ENCODE measurements at regions not wholly inside any gene's neighbourhood (a gene's known extent, or its start where the extent isn't known, plus 50 kb on each side); places are given as distances from the start of the nearest gene placed in this dataset.

DNA sequence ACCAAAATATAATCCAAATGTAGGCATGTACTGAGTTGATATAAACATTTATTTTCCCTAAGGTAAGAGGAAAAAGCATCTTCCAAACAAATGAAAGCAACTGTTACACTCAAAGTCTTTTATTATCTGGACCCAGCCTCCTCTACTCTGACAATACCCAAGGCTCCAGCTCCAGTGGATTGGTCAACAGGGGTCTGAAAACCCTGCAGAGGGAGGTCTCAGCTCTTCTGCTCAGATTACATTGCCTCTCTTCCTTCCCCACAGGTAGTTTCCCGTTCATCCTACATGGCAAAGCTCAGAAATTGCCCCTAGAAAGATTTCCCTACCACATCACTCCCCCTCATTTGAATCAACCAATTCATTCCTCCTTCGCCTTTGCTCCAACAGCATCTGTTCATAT is 457.0 kb downstream of the METTL4 start:
- FAIRE-seq (no peak), DNase-seq (ENCODE audit: insufficient read length, low spot score) (no peak)
- TF ChIP-seq, protein P1, sequence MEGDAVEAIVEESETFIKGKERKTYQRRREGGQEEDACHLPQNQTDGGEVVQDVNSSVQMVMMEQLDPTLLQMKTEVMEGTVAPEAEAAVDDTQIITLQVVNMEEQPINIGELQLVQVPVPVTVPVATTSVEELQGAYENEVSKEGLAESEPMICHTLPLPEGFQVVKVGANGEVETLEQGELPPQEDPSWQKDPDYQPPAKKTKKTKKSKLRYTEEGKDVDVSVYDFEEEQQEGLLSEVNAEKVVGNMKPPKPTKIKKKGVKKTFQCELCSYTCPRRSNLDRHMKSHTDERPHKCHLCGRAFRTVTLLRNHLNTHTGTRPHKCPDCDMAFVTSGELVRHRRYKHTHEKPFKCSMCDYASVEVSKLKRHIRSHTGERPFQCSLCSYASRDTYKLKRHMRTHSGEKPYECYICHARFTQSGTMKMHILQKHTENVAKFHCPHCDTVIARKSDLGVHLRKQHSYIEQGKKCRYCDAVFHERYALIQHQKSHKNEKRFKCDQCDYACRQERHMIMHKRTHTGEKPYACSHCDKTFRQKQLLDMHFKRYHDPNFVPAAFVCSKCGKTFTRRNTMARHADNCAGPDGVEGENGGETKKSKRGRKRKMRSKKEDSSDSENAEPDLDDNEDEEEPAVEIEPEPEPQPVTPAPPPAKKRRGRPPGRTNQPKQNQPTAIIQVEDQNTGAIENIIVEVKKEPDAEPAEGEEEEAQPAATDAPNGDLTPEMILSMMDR (IDR thresholded peaks at IDR 0.05; ENCODE audit: insufficient read depth, missing control alignments), result no peak

DNA sequence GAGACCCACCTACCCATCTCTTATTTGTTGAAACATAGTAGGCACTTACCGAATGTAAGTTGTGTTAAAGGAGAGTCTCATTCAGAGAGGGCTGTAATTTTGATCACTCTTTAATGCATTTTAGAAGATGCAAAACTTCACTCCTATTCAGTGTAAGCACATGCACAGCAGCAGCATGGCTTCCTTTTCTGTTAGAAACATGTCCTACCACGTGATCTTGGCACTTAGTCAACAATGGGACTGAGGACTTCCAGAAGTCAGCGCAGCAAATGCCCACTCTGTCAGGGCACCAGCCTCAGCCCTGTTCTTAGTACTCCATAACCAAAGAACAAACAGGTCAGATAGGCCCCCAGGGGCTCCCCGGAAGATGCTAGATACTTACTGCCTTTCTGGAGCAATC is 456.5 kb downstream of the METTL4 start:
- FAIRE-seq, result no peak
- DNase-seq (ENCODE audit: insufficient read length, low spot score), result no peak
- TF ChIP-seq, protein P1 (IDR thresholded peaks at IDR 0.05; ENCODE audit: insufficient read depth, missing control alignments), result no peak

DNA sequence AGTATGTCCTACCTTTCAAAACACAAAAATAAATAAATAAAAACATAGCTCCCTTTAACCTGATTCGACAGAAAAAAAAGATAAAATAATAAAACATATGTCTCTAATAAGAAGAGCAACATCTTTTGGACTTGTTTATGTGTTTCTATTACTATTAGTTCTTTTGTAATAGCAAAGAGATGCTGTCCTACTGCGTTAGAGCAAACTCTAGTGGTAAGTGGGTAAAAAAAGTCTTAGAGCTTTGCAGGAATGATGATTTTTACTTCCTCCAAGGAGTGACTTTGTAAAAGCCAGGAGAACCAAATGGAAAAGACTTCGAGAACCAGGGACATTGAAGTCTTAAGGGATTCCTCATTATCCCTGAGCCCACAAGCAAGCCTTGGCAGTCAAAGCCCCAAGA is 450.1 kb downstream of the METTL4 start:
- TF ChIP-seq, protein P1 (IDR thresholded peaks at IDR 0.05; ENCODE audit: insufficient read depth, missing control alignments), result peak; percentile 13
- FAIRE-seq (peak; percentile 89), DNase-seq (ENCODE audit: insufficient read length, low spot score) (no peak)

DNA sequence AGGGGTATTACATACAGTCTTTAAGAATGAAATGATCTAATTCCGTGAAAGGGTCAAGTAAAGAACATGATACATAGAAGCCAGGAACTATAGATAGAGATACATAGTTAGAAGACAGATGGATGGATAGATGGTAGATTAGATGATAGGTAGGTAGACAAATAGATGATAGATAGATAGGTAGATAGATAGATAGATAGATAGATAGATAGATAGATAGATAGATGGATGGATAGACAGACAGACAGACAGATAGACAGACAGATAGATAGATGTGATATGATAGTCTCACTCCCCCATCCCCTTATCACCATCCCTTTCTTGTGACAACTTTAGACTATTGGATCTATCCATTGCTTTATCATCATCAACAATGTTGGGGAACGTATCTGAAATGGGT is 448.2 kb downstream of the METTL4 start:
- no peak for DNase-seq (ENCODE audit: insufficient read length, low spot score)
- TF ChIP-seq, protein P1 (IDR thresholded peaks at IDR 0.05; ENCODE audit: insufficient read depth, missing control alignments), result no peak
- peak; percentile 63 for FAIRE-seq

DNA sequence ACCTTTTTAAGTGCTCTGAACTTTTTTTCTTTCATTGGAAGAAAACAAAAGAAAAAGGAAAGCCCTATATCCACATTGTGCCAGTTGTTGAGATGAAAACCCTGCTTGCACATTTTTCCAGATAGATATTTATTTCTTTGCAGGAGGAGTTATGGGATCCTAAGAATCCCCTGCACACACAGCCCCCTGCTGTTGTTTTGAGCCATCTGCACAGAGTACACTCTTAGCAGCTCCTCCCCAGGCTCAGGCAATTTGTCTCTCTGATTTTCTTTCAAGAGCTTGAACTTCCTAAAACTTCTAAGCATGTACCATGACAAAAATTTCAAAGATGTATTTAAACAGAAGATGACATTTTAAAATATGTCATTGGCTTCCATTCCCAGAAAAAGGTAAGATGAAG is 436.9 kb downstream of the METTL4 start:
- no peak for DNase-seq (ENCODE audit: insufficient read length, low spot score)
- FAIRE-seq, result no peak
- TF ChIP-seq, protein P1 (IDR thresholded peaks at IDR 0.05; ENCODE audit: insufficient read depth, missing control alignments), result peak; percentile 11

DNA sequence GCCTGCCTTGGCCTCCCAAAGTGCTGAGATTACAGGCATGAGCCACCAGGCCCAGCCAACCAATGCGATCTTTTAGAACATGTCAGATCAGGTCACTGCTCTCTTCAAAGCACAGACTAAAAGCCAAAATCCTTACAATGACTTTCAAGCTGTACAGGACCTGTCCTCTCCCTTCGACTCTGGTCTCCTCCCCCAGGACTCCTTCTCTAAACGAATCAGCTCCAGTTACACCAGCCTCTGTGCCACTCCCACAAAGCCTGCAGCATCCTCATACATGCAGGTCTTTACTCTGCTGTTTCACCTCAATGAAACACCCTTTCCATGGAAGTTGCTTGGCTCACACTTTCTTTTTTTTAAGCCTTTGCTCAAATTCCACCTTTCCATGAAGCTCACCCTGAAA is 436.0 kb downstream of the METTL4 start:
- no peak for FAIRE-seq

DNA sequence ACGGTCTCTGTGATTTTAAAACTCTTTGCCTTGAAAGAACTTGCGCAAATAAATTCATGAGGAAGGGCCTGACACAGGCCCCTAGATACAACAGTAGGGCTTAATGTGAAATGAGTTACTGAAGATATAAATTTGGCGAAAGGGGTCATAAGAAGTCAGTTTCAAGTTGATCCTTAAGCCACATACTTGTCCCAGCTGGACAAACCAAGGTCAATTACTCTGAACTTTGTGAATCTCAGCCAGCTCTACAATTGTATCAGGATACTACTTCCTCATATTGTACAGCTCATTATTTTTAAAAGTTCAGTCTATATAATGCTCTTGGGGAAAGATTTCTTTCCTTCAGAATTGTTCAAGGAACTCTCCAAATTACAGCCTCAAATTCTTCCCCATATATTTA is 432.8 kb downstream of the METTL4 start:
- FAIRE-seq (no peak), DNase-seq (ENCODE audit: insufficient read length, low spot score) (no peak)
- TF ChIP-seq, protein P1 (IDR thresholded peaks at IDR 0.05; ENCODE audit: insufficient read depth, missing control alignments), result no peak

More for the DNA sequence above, 436.0 kb downstream of the METTL4 start:
- TF ChIP-seq, protein P1 (IDR thresholded peaks at IDR 0.05; ENCODE audit: insufficient read depth, missing control alignments), result no peak
- DNase-seq (ENCODE audit: insufficient read length, low spot score), result no peak

All from D721Med (cell line).